Globus pallidus (tissue), 1 donor: ENCODE measurements at regions not wholly inside any gene's neighbourhood (a gene's known extent, or its start where the extent isn't known, plus 50 kb on each side); places are given as distances from the start of the nearest gene placed in this dataset.
"Not testable (repeated sequence)": the region's sequence is repeated elsewhere in the genome, so short reads cannot be mapped to it uniquely, and the experiment has no call there.

Source experiments
- DNase-seq: peaks from one replicate; pipeline ENCODE4 v3.0.0-alpha.2; 2015; ENCODE audit warnings: low spot score

DNA sequence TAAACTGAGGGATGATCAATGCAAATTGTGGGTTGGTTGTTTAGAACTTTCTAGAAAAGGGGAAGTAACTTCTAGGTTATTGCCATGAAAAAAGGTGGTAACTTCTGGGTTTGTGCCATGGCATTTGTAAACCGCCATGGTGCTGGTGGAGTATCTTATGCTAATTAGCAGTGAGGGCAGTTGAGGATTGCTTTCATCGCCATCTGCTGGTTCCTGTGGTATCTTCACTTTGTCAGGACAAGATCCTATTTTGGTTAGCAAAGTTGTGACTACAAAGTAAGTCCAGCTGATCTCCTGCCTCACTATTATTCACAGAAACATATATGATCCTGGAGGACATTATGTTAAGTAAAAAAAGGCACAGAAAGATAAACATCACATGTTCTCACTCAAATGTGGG lies 1332.3 kb downstream of the CDH11 start:
- DNase-seq: no peak

DNA sequence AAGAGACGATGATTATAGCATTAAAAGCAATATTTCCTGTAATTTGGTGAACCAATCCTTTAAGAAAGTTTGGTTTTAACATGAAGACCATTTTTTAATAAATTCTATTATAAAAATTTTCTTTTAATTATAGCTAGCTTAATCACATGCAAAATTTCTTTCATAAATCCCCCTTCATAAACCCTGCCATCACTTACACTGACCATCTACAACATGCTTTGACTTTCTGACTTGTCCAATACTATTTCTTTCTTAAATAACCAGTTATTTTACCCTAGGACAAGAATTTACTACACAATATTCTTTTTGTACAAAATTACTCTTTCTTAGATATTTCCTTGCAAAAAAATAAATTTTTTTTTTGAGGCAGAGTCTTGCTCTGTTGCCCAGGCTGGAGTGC lies 1334.8 kb downstream of the CDH11 start:
- DNase-seq: no peak

GRCh38 chr16:63785170-63785569 lies 1336.7 kb downstream of the CDH11 start:
- DNase-seq: no peak

DNA sequence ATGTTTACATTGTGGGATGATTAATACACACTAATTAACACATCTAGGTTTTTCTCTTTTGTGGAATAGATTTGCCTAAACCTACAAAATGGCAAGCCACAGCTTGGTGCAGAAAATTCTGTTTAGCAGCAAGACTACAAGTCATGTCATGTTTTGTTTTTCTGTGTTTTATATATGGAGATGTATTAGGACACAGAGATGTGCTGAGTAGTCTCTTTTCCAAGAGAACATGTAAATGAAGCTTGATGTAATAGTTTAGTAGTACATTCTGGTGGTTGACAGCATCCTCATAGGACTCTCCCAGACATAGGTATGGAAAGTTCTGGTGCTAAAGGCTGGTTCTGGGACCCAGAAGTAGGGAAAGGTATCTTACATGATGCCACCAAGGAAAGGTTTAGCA lies 1345.4 kb downstream of the CDH11 start:
- no peak for DNase-seq

GRCh38 chr16:63776034-63776433 lies 1345.8 kb downstream of the CDH11 start:
- no peak for DNase-seq

DNA sequence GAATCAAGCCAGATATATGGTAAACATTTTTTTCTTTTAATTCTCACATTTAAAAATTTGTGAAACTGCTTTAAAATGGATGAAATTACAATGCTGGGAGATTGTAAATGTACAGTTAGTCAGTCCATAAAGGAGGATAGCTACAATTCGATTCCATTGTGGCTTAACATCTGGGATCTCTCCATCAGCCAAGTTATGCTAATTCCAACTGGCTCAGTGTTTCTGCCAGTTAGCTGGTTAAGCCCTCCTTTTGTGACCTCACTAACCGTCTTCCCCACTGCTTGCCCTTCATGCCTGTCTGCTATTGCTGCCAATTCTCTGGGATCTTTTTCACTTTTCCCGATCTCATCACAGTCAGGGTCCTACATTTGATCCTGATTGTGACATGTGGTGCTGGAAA lies 1347.6 kb downstream of the CDH11 start:
- DNase-seq: no peak

DNA sequence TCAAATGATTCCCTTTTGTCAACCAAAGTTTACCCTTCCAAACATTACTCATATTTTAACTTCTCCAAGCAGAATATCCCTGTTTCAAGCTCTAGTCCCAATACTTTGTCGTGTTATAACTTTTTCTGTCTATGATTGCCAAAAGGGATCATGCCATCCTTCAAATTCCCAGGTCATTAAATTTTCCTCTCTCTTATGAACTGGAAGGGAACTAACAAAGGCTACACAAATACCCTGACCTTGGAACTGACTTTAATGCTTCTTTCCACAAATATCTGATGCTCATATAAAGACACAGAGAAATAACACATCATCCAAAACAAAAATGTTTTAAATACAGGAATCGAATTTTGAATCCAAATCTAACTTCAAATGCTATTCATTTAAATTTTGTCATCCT lies 1352.7 kb downstream of the CDH11 start:
- no peak for DNase-seq

- not testable (repeated sequence) for DNase-seq
These were observed 1361.6 kb downstream of the CDH11 start for GRCh38 chr16:63760246-63760645.

DNA sequence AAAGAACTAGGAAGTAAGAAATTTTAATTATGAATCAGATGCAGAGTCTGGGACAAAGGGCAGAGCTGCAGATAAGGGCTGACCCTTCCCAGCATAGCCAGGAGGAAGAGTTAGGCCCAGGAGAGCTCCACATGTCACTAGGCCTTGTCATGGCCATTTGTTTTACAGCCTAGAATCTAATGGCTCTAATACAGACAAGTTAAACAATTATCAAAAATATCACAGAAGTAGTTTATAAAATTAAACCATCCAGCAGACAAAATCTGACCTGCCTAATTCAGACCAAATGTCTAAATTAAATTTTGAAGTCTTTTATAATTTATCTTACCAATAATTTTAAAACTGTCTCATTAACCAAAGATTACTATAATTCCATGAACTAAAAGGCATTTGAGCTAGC lies 1369.5 kb downstream of the CDH11 start:
- no peak for DNase-seq

DNA sequence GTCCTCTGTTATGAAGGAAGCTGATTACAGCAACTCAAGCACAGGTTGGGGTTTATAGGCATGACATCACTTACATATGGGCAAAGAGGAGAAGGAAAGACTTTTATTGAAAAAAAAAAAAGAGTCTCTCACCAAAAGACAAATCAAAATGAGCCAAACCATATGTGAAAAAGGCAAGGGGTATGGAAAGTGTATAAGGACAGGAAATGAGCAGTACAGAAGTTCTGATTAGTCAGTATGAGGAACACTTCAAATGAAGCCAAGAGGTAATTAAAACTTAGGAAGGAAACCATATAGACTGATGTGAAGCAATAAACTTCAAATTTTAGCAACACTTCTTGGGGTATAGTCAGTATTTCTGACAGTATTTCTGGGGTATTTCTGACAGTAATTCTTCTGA lies 1372.6 kb downstream of the CDH11 start:
- DNase-seq: no peak

- DNase-seq: no peak
These were observed 1376.4 kb downstream of the CDH11 start for GRCh38 chr16:63745456-63745855.

- DNase-seq: no peak
These were observed 1377.6 kb downstream of the CDH11 start for GRCh38 chr16:63744077-63744874.

DNA sequence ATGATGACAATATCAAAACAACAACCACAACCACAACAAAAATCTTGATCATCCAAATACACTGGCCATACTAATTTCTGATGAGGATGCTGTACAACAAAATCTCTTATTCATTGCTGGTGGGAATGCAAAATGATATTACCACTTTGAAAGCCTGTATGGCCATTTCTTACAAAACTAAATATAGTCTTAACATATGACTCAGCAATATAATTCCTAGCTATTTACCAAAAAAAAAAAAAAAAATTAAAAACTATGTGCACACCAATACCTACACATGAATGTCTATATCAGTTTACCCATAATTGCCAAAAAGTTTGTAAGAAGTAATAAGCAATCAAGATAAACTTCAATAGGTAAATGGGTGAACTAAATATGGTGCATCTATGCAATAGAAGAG lies 1379.7 kb downstream of the CDH11 start:
- no peak for DNase-seq

DNA sequence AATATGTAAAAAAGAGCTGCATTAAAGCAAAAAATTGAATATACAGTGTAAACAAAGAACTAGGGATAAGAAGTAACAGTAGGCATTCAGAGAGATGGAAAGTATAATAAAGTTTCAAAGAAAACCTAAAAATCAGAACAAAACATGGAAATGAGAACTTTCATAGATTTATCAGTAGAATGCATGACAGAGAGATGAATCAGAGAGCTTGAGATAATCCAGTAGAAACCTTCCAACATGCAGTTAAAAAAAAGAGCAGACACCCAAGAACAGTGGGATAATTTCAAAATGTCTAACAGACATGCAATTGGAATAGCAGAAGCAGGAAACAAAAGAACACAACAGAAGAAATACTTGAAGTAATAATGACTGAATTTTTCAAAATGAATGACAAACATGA lies 1384.2 kb downstream of the CDH11 start:
- no peak for DNase-seq

DNA sequence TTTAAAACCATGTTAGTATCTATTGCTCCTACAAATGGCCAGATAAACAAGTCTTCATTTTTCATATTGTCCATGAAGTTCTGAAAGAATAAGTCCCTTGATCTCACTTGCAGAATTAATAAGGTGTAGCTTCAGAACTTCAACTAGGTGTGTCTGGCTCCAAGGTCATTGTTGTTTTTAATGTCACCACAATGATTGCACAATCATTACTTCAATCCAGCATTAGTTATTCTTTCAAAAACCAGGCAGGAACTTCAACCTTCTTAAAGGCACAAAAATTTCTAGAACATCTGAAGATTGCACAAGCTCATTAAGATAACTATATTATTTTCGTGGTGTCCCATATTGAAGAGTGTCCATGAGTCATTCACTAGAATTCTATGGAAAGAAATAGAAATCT lies 1386.4 kb downstream of the CDH11 start:
- no peak for DNase-seq

GRCh38 chr16:63720848-63721247 lies 1401.0 kb downstream of the CDH11 start:
- no peak for DNase-seq

DNA sequence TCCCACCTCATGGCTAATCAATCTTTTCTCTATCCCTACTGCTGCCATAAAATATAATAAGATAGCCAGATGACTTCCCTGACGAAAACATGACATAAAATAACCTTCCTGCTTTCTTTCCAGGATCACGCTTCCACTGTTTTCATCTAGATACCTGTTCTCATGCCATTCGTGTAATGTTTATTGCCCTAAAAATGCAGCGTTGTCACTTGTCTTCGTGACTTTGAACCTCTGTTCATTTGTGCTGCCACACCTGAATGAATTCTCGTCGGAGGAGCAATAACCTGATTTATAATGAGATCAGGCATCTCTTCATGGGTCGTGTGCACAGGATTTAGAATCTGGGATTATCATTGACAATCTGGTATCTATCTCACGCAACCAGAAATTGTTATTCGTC lies 1401.9 kb downstream of the CDH11 start:
- DNase-seq: no peak

DNA sequence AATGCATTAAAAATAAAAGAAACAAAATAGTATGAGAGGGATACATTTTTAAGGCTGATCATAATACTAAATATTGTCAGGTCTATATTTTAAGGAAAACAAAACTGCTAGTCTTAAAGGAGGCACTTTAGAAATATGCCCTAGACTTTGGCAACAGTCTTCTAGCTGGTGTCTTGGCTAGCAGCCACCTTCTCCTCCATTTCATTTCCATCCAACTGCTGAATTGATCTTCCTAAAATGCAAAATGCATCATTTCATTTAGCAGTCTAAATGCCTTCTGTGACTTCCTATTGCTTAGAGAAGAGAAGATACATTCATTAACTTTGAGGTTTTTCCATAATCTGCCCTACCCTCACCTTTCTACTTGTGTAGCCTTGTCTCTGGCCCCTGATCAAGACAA lies 1404.1 kb downstream of the CDH11 start:
- no peak for DNase-seq

- DNase-seq: no peak
These were observed 1407.0 kb downstream of the CDH11 start for GRCh38 chr16:63714876-63715275.

- DNase-seq: no peak
These were observed 1409.1 kb downstream of the CDH11 start for GRCh38 chr16:63712725-63713124.

GRCh38 chr16:63703612-63704011 lies 1418.3 kb downstream of the CDH11 start:
- no peak for DNase-seq

GRCh38 chr16:63702981-63703590 lies 1418.8 kb downstream of the CDH11 start:
- DNase-seq: no peak

DNA sequence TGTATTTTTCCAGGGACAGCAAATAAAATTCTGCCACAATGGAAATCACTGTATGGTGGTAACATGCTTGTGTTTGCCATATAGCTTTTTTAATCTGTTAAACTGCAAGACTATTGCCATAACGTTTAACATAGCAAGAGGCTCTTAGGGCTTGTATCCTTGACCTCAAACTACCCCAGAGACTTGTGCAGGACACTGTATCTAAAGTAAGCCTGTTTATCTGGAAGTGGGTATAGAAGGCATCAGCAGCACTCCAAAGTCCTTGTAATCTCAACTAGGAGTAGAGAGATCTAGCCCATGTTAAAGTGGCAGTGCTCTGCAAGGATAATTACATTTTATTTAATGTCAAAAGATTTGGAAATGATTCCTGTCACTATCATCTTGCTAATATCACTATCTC lies 1424.1 kb downstream of the CDH11 start:
- DNase-seq: no peak

DNA sequence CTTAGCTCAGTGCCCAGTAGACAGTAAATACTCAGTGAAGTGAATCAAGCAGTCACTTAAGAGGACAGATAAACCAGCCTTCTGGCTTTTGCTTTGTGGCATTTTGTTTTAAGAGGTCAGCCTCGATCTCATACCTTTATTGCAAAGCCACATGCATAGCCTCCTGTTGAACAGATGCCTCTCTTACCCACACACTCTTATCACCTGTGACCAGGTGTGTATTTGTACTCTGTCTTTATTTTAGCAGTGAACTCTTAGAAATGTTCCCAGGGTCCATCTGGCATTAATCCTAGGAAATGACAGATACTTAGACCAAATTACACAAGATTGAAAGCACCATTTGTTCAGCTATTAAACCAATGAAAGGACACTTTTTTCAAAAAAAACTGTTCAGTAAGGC lies 1426.5 kb downstream of the CDH11 start:
- DNase-seq: no peak
